ENCODE measurements at regions not wholly inside any gene's neighbourhood (a gene's known extent, or its start where the extent isn't known, plus 50 kb on each side); places are given as distances from the start of the nearest gene placed in this dataset.

GRCh38 chr5:175603987-175604739, 53.7 kb upstream of the HRH2 start:
- no peak for DNase-seq (ENCODE audit: low spot score)
- CTCF ChIA-PET = interaction anchor here (0.7 to 1.5 kb wide), 2 partner anchors 56 to 93 kb away, joined by 3 to 4 read pairs; no protein-coding TSS in a partner anchor
- no peak for TF ChIP-seq CTCF (conservative IDR thresholded peaks at IDR 0.05; ENCODE audit: low read depth)
- POLR2A ChIA-PET (ENCODE audit: low non-redundant PET) = no interaction called here
- H3K27ac ChIP-seq = no peak overlapping the region

- TF ChIP-seq CTCF (conservative IDR thresholded peaks at IDR 0.05; ENCODE audit: low read depth) = no peak
- no peak for DNase-seq (ENCODE audit: low spot score)
- no peak overlapping the region for H3K27ac ChIP-seq
- CTCF ChIA-PET = interaction anchor here (0.6 to 0.9 kb wide), 3 partner anchors 103 to 705 kb away, joined by 3 to 5 read pairs (median 4); no protein-coding TSS in a partner anchor
- POLR2A ChIA-PET (ENCODE audit: low non-redundant PET) = no interaction called here
Measured at GRCh38 chr5:175606409-175606808, 51.5 kb upstream of the HRH2 start.

Measured in RWPE1 (cell line).